ENCODE measurements at regions not wholly inside any gene's neighbourhood (a gene's known extent, or its start where the extent isn't known, plus 50 kb on each side); places are given as distances from the start of the nearest gene placed in this dataset.

DNA sequence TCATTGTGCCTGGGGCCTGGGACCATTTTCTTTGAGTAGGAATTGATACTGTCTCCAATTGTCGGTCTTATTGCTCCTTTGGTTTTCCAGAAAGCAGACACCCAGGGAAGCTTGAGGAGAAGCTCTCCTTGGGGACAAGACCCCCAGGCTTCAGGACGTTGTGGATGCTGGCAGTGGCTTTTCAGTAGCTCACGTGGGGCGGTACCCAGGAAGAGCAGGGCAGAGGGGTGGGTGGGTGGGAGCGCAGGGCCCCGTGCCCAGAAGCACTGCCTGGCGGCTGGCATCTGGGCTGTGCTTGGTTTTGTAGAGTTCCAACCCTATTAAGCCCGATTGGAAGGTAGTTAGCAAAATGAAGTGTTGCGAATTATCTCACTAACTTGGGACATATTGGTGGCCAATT, 374.2 kb upstream of the IRX1 start:
- DNase-seq (no peak), ATAC-seq (no peak)
- Mint-ChIP-seq H3K4me3 (no peak overlapping the region), H3K27me3 (no peaks in the 10 kb centered on the region), H3K9me3 (peaks cover 0 to 2% (median 0%) of the 10 kb centered on the region in 9 donors), H3K27ac (no peak overlapping the region), H3K36me3 (no peaks in the 10 kb centered on the region), H3K4me1 (no peaks in the 10 kb centered on the region)
- POLR2A ChIA-PET = no interaction called here

DNA sequence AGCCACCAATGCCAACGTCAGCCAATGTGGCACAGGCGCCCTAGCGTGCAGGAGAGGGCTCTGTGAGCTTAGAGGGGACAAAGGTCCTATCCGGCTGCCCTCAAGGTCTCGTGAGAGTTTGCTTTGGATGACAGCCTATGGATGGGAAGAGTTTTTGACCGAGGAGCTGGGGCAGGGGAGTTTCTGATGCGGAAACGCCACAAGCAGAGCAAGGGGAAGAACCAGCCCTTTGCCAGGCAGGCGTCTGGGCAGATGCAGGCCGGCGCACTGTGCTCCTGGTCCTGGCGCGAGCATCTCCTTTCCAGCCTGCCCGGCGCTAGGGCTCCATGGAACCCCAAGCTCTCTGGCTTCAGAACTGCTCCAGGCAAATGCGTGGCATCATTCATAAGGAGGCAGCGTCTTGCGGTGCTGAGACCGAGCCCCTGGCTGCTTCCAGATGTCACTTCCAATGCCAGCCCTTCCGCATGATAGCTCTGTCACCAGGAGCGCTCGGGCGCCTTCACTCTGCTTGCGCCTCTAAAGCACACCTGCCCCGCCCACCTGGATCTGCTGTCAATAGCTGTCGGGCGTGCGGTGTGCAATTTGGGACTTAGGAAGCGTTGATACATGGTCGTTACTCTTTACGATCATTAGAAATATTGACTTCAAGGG, 374.9 kb upstream of the IRX1 start:
- Mint-ChIP-seq H3K9me3 (peaks cover 0 to 2% (median 0%) of the 10 kb centered on the region in 9 donors), H3K36me3 (no peaks in the 10 kb centered on the region), H3K4me1 (no peaks in the 10 kb centered on the region), H3K27ac (no peak overlapping the region), H3K4me3 (no peak overlapping the region), H3K27me3 (no peaks in the 10 kb centered on the region)
- ATAC-seq (no peak), DNase-seq (no peak)
- POLR2A ChIA-PET = no interaction called here

DNA sequence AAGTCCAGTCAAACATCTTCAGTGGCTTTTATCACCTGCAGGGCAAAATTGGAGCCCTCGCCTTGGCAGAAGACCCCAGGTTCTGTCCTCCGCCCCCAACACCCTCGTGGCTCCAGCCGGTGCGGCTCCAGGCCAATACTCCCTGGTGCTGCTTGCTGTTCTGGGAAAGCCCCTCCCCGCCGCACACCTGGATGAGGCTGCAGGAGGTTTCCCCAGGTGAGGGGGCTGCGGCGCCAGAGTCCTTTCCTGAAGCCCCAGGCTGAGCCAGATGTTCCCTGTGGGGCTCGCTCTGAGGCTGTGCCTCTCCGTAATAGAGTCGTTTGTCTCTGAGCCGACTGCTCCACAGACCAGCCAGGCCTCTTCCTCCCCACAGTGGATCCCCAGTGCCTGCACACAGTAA, 375.4 kb upstream of the IRX1 start:
- Mint-ChIP-seq H3K27me3 (no peaks in the 10 kb centered on the region), H3K4me1 (no peaks in the 10 kb centered on the region), H3K27ac (no peak overlapping the region), H3K36me3 (no peaks in the 10 kb centered on the region), H3K9me3 (peaks cover 0 to 2% (median 0%) of the 10 kb centered on the region in 9 donors), H3K4me3 (no peak overlapping the region)
- no peak for DNase-seq
- no peak for ATAC-seq
- POLR2A ChIA-PET = no interaction called here

DNA sequence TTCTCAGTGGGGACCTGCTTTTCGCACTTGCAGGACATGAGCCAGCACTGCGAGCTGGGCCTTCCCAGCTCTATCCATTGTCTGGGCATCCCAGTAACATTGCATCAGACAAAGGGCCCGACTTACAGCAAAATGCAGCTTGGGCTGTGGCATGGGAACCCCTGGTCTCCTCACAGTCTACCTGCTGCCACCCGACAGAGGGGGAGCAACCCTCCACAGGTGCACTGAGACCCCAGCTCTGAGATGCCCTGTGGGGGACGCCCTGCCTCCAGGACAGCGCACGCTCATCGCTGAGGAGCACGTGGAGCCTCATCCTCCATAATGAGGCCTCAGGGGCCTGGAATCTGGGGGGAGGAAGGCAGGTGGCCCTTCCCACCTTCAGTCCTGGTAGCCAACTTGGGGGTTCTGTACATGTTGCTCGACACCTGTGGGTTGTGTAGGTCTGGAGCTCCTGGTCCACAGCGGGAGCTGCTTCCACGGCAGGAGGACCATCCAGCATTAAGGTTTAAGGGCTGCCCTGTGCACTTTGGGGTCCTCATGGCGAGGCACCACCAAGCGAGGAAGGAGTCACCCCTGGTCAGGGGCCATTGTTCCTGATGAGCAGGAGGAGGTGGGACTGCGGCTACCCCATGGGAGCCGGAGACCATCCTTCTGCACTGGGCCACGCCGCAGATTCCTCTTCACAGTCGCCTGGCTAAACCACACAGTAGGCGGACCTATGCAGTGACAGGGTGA, 376.5 kb upstream of the IRX1 start:
- H3K4me3 Mint-ChIP-seq = no peak overlapping the region
- H3K27ac Mint-ChIP-seq = no peak overlapping the region
- peaks cover 0 to 2% (median 0%) of the 10 kb centered on the region in 9 donors for H3K9me3 Mint-ChIP-seq
- H3K36me3 Mint-ChIP-seq = no peaks in the 10 kb centered on the region
- POLR2A ChIA-PET = no interaction called here
- no peaks in the 10 kb centered on the region for H3K4me1 Mint-ChIP-seq
- DNase-seq = no peak
- no peaks in the 10 kb centered on the region for H3K27me3 Mint-ChIP-seq
- no peak for ATAC-seq

DNA sequence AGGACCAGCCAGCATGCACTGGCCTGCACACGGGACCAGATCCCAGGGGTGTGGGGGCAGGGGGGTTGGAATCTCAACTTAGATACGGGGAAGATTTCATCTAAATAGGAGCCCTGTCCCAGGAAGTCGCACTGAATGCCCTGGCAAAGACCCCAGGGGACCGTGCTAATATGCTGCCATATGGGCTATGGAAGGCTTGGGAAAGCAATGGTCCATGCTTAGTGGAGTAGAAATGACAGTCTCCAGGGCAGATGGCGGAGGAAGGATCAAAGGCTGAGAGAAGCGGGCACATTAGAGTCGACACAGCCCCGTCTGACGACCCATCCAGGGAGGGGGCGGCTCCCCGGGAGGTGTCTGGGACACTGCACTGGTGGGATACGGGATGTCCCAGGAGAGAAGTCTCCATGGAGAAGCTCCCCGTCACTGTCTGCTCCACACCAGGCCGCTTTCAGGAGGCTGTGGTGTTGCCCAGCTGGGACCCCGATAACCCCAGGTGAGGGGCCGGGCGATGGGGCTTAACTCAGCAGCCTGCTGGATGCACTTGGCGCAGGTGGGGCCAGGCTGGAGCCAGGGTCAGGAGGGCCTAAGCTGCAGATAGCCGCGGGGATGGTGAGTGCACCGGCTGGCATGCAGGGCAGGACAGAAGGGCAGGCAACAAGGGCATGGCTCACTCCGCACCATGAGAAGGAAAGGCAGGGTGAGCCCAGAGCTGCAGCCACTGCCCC, 377.7 kb upstream of the IRX1 start:
- Mint-ChIP-seq H3K36me3 (no peaks in the 10 kb centered on the region), H3K4me3 (no peak overlapping the region), H3K9me3 (peaks cover 0 to 2% (median 0%) of the 10 kb centered on the region in 9 donors), H3K27me3 (no peaks in the 10 kb centered on the region), H3K27ac (no peak overlapping the region), H3K4me1 (no peaks in the 10 kb centered on the region)
- no peak for ATAC-seq
- POLR2A ChIA-PET = no interaction called here
- no peak for DNase-seq

DNA sequence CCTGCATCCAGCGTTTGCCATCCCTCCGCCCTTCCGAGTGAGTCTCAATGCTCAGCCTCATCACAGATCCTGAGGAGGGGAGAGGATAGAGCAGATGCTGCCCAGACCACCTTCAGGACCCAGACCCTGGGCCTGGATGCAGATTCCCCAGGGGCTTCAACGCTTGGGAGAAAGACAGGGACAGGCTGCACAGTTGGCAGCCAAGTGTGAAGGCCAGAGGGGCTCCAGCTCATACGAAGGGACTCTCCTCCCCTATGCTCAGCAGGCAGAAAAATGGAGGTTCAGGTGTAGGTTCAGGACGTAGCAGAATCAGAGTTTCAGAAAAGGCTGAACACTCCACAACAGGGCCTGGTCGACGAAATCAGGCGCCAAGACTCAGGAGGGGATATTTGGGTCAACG, 378.5 kb upstream of the IRX1 start:
- H3K4me3 Mint-ChIP-seq = no peak overlapping the region
- ATAC-seq (no peak), DNase-seq (no peak)
- H3K9me3 Mint-ChIP-seq = peaks cover 0 to 2% (median 0%) of the 10 kb centered on the region in 9 donors
- H3K4me1 Mint-ChIP-seq = no peaks in the 10 kb centered on the region
- POLR2A ChIA-PET = no interaction called here
- H3K27me3 Mint-ChIP-seq = no peaks in the 10 kb centered on the region
- H3K27ac Mint-ChIP-seq = peak overlapping the region in 1 of 10 donors; percentile 40
- H3K36me3 Mint-ChIP-seq = no peaks in the 10 kb centered on the region

DNA sequence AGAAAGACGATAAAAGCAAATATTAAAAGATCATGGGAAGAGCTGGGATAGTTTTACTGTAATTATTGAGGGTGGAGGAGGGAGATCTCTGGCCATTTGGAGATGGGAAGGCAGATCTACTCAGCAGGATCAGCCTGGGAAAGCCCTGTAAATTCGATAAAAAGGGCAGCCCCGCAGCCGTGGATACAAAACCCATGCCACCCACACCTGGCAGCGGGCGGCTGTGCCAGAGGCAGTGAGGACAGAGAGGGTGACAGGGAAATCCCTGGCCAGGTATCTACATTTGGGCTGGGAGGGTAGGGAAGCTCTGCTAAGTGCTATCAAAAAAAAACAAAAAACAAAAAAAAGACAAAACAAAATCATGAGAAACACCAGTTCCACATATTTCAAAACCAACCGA, 379.2 kb upstream of the IRX1 start:
- Mint-ChIP-seq H3K27ac (no peak overlapping the region), H3K36me3 (no peaks in the 10 kb centered on the region), H3K9me3 (peaks cover 0 to 2% (median 0%) of the 10 kb centered on the region in 9 donors), H3K4me1 (no peaks in the 10 kb centered on the region), H3K27me3 (no peaks in the 10 kb centered on the region), H3K4me3 (no peak overlapping the region)
- no peak for DNase-seq
- POLR2A ChIA-PET = no interaction called here
- no peak for ATAC-seq

DNA sequence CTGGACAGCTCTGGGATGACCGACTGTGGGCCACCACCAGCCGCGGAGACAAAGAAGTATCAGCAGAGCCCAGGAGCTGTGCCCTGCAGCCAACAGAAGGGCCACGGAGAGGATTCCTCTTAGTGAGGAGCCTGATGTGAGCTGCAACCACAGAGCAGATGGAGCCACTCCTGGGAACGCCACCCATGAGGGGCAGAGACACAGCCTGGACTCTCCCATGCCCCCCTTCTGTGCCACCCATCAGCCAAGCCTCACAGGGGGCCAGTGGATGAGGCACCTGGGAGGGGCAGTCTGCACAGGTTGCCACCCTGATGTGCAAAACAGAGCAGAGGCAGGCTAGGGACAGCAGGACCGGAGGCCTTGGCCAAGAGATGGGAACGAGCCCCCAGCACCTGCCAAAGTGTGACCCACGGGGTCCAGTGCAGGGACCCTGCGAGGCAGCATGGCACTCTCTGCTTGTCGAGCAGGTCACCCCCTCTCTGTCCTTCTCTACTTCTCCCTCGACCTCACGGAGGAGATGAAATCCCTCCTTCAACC, 380.7 kb upstream of the IRX1 start:
- H3K27me3 Mint-ChIP-seq = no peaks in the 10 kb centered on the region
- no peaks in the 10 kb centered on the region for H3K36me3 Mint-ChIP-seq
- H3K4me1 Mint-ChIP-seq = no peaks in the 10 kb centered on the region
- POLR2A ChIA-PET = no interaction called here
- DNase-seq = no peak
- H3K4me3 Mint-ChIP-seq = no peak overlapping the region
- no peak overlapping the region for H3K27ac Mint-ChIP-seq
- H3K9me3 Mint-ChIP-seq = peaks cover 0 to 9% (median 0%) of the 10 kb centered on the region in 9 donors
- no peak for ATAC-seq

DNA sequence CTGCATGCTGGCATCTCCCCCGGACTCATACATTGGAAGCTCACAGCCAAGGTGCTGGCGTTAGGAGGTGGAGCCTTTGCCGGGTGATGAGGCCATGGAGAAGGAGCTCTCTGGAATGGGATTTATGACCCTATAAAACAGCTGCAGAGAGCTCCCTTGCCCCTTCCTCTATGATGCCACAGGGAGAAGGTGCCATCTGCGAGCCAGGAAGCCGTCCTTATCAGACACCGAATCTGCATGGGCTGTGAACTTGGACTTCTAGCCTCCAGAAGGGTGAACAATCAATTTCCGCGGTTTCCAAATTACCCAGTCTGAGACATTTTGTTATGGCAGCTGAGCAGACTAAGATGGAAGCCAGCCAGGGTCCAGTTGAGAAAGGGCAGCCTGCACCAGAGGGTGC, 381.2 kb upstream of the IRX1 start:
- POLR2A ChIA-PET = no interaction called here
- H3K27ac Mint-ChIP-seq = no peak overlapping the region
- peaks cover 0 to 9% (median 0%) of the 10 kb centered on the region in 9 donors for H3K9me3 Mint-ChIP-seq
- DNase-seq (no peak), ATAC-seq (no peak)
- H3K36me3 Mint-ChIP-seq = no peaks in the 10 kb centered on the region
- H3K27me3 Mint-ChIP-seq = no peaks in the 10 kb centered on the region
- H3K4me3 Mint-ChIP-seq = no peak overlapping the region
- H3K4me1 Mint-ChIP-seq = no peaks in the 10 kb centered on the region

DNA sequence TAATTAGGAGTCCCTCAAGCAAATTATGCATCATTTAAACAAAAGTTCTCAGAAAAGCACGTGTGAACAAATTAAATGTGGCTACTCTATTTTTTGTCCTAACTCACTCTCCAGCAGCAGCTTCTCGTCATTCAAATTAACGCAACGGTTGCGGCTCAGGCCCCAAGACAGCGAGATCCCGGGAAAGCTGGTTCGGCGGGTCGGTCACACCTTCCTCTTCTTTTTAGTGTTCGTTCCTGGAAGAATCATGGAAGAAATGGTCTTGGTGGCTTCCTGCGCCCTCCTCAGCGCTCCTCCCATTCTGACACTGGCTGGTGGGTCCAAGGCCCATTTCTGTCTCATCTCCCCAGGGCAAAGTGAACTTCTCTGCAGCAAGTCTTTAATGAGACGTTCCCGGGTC, 382.8 kb upstream of the IRX1 start:
- POLR2A ChIA-PET = no interaction called here
- no peak for DNase-seq
- H3K4me1 Mint-ChIP-seq = no peaks in the 10 kb centered on the region

DNA sequence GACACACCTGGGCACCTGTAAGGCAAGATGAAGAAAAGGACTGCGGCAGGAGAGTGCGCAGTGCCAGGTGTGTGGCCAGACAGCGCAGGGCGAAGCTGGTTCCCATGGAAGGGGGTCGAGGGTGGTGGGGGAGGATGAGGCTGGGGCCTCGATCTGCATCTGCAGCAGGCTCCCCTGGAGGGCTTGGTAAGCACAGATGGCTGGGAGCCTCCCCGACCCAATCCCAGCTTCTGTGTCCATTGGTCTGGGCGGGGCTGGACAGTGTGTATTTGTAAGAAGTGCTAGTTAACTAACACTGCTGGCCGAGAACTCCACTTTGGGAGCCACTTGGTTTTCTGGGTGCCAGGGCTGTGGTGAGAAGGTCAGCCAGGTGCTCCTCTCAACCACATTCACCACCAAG, 385.1 kb upstream of the IRX1 start:
- no peaks in the 10 kb centered on the region for H3K4me1 Mint-ChIP-seq
- H3K27ac Mint-ChIP-seq = no peak overlapping the region
- H3K27me3 Mint-ChIP-seq = no peaks in the 10 kb centered on the region
- DNase-seq (no peak), ATAC-seq (no peak)
- POLR2A ChIA-PET = no interaction called here
- H3K36me3 Mint-ChIP-seq = no peaks in the 10 kb centered on the region
- peaks cover 0 to 9% (median 0%) of the 10 kb centered on the region in 9 donors for H3K9me3 Mint-ChIP-seq
- no peak overlapping the region for H3K4me3 Mint-ChIP-seq

More for the DNA sequence above, 382.8 kb upstream of the IRX1 start:
- H3K9me3 Mint-ChIP-seq = peaks cover 0 to 9% (median 0%) of the 10 kb centered on the region in 9 donors
- no peaks in the 10 kb centered on the region for H3K27me3 Mint-ChIP-seq
- ATAC-seq = no peak
- H3K36me3 Mint-ChIP-seq = no peaks in the 10 kb centered on the region
- H3K4me3 Mint-ChIP-seq = no peak overlapping the region
- no peak overlapping the region for H3K27ac Mint-ChIP-seq

DNA sequence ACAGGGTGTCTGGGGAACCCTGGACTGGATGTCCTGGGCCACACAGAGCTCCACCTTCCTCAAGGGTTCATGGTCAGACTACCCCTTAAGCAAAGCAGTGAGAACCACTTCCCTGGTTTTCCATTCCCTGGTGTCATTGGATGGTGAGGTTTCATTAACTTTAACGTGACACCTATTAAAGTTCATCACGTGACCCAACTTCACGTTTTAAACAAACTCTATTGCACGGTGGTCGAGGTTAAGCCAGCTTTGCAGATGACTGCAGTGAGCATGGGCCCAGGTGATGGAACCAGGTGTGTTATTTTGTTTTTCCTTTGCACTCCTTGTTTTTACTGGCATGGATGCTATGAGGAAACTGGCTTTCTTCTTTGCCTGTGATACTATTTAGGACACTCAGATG, 385.7 kb upstream of the IRX1 start:
- DNase-seq = no peak
- peaks cover 0 to 9% (median 0%) of the 10 kb centered on the region in 9 donors for H3K9me3 Mint-ChIP-seq

DNA sequence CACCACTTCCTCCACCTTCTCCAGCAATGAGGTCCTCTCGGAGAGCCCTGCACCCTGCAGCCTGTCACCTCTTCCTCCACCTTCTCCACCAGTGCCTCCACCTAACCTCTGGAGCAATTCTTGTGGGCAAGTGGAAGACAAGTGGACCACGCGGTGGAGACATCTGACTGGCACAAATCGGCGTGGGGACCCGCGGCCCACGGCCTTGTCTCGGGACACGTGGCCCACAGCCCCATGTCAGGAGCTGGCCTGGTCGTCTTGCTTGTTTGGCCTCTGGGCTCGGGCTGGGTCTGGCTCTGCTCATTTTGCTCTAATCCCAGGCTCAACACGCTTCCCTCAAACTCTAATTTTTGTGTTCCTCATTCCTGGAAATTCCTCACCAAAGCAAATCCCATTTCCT, 393.1 kb upstream of the IRX1 start:
- peaks cover 0 to 9% (median 0%) of the 10 kb centered on the region in 9 donors for H3K9me3 Mint-ChIP-seq
- no peak overlapping the region for H3K27ac Mint-ChIP-seq
- POLR2A ChIA-PET = no interaction called here
- H3K36me3 Mint-ChIP-seq = peaks cover 0 to 2% (median 0%) of the 10 kb centered on the region in 3 donors
- peaks cover 6 to 54% (median 30%) of the 10 kb centered on the region in 5 donors for H3K27me3 Mint-ChIP-seq
- no peak for ATAC-seq
- no peak overlapping the region for H3K4me3 Mint-ChIP-seq
- DNase-seq = no peak
- H3K4me1 Mint-ChIP-seq = peaks cover 0 to 10% (median 2%) of the 10 kb centered on the region in 4 donors

More for the DNA sequence above, 385.7 kb upstream of the IRX1 start:
- H3K36me3 Mint-ChIP-seq = no peaks in the 10 kb centered on the region
- no peak overlapping the region for H3K4me3 Mint-ChIP-seq
- POLR2A ChIA-PET = no interaction called here
- no peak overlapping the region for H3K27ac Mint-ChIP-seq
- no peak for ATAC-seq
- H3K27me3 Mint-ChIP-seq = peaks cover 0 to 2% (median 0%) of the 10 kb centered on the region in 5 donors
- no peaks in the 10 kb centered on the region for H3K4me1 Mint-ChIP-seq

All from naive thymus-derived CD8-positive, alpha-beta T cell (primary cell).